ENCODE measurements at regions not wholly inside any gene's neighbourhood (a gene's known extent, or its start where the extent isn't known, plus 50 kb on each side); places are given as distances from the start of the nearest gene placed in this dataset.

DNA sequence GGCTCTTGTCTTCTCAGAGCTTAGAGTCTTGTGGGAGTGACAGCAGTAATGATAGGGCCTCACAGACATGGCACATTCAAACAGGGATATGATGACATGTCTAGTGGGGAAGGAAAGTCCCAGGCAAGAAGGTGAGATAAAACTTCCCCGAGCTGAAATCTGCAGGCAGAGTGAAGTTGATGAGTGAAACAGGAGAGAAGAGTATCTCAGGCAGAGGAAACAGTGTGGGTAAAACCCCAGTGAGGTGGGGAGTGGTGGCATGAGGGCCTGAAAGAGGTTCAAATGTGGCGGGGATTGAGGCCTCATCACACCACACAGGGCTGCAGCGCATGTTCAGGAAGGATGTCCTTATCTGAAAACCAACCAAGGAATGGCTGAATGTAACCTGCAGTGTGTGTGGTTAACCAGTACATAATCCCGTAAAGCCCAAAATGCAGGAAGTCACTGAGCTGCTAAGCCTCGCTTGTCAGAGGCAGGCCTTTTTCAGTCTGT, 153.8 kb upstream of the E2F8 start:
- DNase-seq, result no peak

DNA sequence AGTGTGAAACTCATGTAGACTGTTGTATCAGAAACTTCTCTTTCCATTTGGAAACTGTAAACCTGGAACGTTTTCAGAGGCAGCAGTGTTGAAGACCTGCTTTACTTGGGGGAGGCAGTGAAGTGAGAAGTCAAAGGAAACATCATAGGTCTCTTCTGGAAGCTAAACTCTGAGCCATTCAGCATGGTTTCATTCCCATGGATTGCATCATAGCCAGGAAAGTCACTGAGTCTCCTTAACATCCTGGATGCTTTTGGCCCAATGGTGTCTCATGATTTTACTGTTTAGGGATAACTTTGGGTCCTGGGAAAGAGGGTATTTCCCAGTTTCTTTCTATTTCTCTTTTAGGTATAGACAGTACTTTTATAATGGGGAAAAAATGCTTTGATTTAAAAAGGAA, 153.2 kb upstream of the E2F8 start:
- DNase-seq, result no peak

DNA sequence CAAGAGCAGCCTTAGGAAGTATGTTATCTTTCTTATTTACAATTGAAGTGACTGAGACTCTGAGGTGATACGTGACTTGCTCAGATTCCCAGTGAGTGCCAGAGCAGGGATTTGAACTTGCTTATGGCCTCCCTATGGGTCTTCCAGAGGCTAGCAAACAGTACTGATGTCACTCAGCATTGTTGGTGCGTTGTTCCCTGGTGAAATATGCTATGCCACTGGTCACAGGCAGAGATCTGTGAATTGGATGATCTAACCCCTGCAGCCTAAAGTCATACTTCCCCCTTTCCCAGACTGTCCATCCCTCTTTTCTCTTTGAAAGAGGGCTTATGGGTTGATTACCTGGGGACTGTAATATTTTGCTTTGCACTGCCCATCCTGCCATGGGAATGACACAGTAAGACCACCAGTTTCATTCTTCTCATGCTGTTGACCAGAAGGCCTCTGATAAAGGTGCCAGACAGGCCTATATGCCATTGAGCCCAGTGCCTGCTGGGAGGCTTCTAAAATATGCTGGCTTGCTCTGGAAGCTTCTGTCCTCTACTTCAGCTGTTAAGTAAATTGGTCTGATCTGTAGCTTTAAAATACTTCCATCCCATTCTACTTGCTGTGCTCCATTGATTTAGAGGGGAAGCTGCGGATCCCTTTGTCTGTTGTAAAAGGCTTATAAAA, 152.2 kb upstream of the E2F8 start:
- no peak for DNase-seq

DNA sequence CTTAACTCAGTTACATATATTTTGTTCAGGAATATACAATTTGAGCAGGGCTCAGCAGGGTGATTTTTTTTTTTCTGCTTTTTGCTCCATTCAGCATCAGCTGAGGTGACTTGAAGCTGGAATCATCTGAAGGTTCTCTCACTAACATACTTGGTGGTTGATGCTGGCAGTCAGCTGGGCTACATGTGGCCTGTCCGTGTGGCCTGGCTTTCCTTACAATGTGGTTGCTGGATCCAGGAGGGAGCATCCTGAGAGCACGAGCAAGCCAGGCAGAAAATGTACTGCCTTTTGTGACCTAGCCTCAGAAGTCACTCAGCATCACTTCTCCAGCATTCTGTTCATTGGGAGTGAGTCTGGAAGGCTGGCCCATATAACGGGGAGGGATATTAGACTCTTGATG, 151.6 kb upstream of the E2F8 start:
- no peak for DNase-seq

DNA sequence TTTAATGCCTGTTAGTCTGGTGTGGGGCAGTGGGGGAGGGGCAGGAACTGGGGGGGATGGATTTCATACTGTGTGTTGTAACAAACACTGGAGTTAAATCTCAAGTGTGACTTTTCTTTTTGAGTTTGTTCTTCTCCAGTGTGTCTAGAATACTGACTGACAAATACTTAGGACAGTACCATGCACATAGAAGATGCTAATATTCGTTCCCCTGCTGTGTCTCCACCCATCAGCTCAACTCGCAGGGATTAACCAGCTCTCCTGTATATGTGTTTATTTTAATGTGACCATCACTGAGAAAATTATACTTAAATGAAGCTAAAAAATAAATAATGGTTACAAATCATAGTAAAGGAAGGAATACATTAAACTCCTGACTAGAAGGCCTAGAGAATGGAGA, 150.9 kb upstream of the E2F8 start:
- DNase-seq, result no peak

DNA sequence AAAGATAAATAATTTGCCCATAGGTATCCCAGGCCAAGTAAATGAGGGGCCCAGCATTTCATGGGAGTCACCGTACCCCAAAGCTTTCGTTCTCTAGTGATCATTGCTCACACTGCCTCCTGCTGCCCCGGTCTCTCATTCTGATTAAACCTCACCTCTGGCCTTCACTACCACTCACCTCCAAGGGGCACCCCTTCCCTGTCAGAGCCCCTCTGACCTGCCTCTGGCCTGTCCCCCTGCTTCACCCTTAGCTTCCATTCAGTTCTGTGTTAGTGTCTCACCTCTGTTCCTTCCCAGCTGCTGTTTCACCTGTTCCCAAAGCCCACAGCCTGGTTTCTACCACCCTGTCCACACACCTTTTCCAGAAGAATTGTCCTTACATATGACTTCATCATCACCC, 150.3 kb upstream of the E2F8 start:
- no peak for DNase-seq

DNA sequence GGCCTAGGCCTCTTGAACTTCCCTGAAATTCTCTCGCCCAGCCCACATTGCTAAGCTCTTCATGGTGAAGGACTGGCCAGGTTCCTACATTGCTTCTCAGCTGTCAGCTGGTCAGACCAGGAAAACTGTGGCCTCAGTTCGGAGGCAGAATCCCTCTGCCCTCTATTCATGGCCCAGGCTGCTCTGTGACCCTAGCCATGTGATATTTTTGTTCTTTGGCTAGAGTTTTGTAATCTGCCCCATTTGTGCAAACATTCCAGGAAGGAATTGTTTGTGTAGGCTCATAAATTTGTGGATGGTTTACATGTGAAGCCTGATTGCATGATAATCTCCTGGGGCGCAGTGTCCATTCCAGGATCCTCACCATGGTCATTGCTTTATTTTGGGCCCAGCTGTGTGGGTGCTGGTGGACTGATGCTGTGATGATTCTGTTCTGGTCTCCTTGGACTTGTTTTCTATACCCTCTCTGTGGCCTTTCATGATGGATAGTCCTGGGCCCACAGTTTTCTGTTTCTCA, 149.1 kb upstream of the E2F8 start:
- no peak for DNase-seq

DNA sequence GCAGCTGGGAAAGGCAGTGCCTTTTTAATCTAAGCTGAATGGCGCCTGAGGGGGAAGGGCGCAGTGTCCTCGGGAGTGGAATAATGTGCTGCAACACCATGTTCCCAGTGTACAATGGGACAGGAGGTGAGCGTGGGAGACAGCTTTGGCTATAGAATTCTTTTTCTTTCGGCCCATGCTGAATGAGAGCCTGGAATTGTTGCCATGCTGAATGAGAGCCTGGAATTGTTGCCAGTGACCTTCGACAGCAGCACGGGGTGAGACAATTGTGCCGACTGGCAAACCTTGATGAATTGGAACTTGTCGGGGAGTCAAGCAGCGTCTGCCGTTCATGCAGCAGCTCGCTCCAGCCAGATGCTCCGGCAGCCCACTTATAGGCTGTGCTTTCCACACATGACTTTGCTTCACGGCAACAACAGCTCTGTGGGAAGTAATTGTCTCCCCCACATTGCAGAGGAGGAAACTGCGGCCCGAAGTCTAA, 141.4 kb upstream of the E2F8 start:
- DNase-seq, result no peak

DNA sequence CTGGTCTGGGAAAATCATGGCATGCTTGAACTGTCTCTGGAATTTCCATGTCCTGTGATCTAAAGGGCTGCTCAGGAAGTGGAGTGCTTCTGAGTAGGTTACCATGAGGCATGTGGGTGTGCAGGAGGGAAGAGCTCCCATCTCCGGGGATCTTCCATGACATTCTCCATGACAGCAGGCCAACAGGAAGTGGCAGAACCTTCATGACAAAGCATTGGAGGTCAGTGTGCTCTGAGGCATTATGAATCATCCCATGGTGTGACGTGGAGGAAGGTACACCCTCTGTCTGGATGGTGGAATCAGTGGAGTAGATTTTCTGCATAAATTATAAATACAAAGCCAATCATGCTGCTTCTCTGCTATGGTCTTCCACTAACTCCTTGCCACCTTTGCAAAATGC, 139.6 kb upstream of the E2F8 start:
- no peak for DNase-seq

DNA sequence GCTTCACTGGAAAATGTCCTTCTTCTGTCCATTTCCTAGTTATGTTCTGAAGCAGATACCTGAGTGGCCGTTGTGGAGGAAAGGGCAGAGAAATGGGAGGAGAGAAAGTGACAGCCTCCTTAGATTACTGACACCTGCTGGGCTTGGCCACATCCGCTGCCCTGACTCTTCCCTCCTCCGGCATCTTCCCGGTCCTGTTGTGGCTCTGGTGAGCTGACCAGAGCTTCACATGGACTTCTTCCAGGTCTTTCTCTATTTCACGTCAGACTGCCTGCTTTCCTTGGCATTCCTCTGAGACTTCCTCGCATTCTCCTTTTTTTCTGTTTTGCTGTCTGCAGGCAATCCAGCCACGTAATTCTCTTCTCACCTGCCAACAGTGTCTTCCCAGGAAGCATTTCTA, 138.7 kb upstream of the E2F8 start:
- DNase-seq, result no peak

DNA sequence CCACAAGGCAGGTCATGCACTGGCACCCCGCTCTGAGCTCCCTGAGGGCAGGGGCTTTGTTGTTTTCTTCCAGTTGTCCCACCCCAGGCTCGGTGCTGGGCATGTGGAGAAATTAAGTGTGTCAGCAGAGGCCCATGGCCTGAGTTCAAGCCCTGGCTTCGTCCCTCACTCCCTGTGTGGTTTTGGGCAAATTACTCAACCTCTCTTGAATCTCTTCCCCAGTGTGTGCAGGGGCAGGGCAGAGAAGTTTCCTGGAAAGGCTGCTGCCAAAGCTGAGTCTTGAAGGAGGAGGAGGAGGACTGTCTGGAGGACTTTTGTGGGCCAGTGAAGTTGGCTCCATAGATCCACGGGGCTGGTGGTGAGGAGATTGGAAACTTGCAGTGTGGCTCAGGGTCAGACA, 138.1 kb upstream of the E2F8 start:
- no peak for DNase-seq

DNA sequence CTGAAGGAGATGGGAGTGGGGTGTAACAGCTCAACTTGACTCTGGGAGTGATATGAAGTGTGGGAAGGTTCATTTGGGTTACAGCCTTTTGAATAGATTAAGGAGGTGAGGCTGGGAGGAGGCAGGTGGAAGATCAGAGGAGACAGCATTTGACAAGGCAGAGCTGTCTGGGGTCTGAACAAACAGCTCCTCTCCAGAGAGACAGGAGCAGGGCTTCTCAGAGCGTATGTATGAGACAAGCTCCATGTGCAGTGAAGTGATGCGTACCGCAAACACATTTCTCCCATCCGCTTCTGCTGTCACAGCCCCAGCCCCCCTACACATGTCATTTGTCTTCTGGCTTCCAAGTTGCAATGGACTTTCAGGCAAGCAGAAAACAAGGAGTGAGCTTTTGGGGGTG, 137.1 kb upstream of the E2F8 start:
- no peak for DNase-seq

DNA sequence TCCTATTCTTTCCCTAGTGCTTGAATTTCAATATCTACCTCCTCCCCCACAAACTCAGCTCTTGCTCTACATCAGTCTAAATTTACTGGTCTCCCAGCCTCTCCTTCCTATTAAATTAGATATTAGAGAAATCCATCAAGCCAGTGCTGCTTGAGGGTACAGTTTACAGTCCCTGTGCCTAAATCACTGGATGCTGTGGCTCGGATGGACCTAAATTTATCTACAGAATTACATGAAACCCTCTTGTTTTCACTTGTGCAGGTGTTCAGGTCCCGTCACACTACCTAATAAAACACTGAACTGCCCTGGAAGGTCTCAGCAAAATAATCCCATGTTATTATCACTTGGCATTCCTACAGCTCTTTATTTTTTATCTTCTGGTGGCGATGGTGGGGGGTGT, 134.7 kb upstream of the E2F8 start:
- DNase-seq, result no peak

DNA sequence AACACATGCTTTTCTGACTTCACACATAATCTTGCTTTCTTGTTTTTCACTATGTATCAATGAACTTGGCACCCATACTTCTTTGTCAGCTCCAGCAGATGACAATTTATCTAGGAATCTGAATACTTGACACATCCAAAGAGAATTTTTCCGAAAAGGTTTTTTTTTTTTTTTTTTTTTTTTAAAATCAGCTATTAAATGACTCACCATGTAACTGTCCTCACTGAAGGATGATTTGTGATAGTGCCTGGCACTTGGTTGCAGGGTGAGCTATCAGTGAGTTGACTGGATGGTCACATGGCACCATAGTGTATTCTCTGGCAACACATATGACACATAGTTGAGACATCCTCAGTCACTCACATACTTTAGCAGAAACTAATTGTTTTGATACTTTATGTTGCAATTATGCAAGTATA, 133.4 kb upstream of the E2F8 start:
- DNase-seq, result no peak

DNA sequence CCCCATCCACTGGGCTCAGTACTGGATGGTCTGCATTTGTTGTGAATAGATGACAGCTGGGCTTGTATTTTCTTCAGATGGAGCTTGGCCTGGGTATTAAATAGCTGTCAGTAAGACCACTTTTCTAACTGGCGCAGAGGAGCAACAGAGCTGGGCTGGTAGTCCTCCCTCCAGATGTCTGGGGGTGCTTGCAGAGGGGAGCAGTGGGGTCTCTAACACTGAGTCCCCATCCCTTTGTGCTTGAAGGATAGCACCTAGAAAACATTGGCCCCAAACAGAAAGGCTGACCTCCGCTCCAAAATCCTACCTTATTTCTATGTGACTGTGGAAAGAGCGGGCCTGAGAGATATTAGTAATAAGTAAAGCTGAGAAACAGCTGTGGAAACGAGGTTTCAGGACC, 131.6 kb upstream of the E2F8 start:
- DNase-seq, result no peak

DNA sequence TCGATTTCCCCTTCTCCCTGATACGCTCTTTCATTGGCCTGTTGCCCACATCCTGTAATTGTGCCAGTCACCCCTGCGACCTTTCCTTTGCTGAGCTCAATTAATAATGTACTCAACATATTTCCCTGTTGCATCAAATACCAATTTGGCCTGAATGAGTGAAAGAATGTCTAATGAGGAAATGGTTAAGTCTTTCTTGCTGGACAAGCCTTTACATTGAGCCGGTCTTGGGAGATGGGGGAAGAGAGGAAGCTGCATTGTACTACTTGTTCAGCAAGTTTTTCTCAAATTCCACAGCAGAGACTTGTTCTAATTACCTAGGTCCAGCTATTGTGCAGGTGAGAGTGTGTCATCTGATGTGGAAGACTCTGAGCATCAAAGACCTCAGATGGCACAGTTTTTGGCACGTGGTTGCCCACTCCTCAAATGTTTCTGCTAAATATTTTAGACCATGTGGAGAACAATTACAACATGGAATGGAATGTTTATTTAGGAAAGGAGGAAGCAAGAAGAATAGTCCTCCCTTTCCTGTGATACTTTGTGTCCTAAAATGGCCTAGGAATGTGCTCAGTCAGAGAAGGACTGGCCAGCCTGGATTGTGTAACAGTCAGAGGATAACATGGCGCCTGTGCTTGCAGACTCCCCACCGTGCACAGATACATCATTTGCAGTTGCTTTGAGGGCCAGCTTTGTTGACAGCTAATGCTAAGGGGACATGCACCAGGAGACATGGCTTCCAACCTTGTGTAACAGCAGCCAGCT, 129.5 kb upstream of the E2F8 start:
- no peak for DNase-seq

DNA sequence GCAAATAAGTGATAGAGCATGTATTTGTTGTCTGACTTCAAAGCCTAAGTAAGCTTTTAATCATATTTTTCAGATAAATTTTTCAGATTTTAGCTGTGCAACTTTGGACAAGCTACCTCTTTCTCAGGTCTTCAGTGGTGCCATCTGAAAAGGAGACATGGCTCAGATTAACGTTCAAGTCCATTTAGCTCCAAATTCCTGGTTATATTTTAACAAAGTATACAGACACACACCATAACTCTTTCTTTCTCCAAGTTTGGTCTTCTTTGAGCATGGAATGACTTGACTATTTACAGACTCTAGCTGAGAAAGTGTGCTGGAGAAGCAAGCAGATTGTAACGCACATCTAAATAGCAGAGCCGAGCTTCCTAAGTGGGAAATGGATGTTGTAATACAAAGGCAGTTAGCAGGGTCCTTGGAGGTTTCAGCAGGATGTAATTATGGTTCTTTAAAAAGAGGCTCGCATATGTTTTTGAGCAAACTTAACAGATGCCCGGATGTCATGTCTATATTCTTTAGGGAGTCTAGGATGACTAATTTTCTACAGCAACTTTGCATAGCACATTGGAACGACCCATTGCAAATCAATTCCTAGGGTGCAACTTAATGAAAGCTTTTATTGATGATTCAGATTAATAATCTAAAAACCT, 128.1 kb upstream of the E2F8 start:
- no peak for DNase-seq

DNA sequence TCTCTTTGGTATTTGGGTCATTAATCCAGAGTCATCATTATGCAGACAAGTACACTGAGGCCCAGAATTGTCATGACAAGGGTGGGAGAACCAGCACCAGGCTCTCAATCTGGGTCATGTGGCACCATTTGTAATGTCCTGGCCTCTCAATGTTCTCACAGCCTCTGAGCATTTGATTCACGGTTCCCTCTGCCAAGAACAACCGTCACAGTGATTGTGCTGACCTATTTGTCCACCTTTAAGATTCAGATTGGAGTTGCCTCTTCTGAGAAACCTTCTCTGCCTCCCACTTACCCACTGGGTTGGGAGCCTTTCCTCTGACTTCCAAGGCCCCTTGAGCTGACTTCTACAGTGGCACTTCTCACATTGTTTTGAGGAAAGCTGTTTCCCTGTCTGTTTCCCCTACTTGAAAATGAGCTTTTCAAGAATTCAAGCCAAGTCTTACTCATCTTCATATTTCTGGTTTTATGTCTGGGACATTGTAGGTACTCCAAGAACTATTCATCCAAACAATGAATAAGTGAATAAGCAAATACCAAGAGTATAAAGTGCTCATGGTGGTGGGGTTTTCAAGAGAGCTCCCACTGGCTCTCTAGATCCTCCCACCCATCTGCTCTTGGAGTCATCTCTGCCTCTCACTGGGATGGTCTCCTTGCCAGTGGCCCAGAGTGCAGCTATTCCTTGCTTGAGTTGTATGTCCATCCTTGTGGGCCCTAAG, 126.4 kb upstream of the E2F8 start:
- no peak for DNase-seq

DNA sequence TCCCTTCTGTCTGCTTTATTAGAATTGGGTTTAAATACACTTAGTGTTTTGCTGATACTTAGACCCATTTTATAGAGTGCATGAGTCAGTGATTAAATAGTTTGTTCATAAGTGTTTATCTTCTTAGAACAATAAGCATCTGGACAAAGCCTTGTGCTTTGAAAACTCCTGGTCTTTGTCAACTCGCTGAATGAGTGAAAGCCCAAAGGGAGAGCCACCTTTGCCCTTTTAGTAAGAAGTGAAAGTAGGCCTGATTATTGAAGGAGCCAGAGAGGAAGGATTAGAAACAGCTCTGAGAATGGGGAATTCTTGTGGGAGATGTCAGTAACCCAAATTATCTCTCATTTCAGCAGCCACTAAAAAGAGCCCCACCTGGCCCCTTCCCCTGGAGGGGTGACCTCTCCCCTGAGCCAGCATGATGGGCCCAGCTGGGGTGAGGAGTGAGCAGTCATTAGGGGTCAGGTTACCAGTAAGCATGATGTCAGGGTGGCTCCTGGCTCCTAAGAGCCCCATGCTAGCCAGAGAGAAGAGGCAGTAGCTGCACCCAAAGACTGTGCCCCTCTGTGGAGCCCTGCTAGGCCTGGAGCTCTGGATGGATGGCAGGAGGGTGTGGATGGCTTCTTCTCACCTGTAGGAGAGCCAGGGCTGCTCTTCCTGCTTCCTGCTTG, 125.1 kb upstream of the E2F8 start:
- no peak for DNase-seq

DNA sequence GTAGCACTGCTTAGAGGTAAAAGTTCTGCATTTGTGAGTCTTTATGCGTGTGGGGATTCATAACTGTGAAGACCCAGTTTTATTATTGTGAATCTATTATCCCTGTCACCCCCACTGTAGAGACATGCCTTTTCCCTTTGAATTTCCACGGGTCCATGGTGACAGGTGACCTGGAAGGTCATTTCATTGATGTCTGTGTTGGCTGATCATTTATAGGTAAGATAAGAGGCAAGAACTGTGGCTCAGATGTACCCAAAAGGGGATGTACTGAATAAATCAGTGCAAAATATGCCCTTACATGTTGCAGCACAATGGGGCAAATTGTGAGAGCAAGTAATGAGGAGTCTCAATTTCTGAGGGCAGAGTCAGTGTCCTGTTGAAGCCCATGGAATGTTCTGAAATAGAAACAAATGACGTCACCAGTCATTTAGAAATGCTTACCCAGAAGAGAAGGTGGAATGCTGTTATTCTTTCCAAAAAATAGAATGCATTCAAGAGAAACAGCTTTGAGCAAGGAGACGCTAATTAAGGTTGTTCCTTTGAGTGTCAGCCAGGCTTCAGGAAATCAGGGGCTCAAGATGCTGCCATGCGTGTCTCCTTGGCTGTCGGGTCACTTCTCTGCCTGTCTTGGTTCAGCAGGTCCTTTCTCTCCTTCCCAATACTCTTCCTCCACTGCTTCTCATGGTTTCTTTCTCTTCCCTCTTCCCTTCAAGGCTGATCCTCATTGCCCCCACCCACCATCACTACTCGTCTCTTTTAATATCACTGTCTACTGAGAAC, 118.7 kb upstream of the E2F8 start:
- no peak for DNase-seq

DNA sequence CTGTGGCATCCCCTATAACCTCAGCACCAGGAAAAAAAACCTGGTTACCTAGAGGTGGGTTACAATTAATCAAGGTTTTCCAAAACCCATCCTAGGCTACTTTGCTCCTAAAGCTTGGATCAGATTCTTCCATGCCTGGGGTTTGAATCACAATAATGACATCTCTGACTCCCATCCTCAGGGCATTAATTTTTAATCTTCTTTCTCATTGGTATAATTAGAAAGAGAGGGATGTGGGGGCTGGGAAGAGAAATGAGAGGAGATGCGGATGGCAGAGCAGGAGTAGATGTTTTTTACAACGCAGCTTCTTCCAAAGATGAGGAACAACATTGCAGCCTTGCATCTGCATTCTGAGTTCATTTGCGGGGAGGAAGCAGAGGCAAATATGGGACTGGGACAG, 117.2 kb upstream of the E2F8 start:
- no peak for DNase-seq

DNA sequence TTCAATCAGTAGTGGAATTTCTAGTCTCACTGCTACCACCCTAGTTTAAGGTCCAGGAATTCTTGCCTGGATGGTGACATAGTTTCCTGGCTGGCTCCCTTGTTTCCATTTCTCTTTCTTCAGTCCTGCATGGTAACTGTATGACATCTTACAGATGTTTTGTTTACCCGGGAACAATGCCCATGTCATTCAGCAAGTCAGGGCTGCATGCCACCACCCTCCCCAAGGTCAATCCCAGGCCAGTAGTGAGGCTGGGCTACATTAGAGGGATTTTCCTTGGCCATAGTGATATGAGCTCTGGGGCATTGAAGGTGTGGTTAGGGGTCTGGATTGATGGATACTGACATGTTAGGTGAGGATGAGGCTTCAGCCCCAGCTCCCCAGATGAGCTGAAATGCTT, 114.9 kb upstream of the E2F8 start:
- DNase-seq, result no peak

Measured in NCI-H1092 treated with DMSO at 0.1 percent for 48 hours (cell line).